WTC11 (cell line): ENCODE measurements at regions not wholly inside any gene's neighbourhood (a gene's known extent, or its start where the extent isn't known, plus 50 kb on each side); places are given as distances from the start of the nearest gene placed in this dataset.

Source experiments
- ETV6 ChIP-seq: sonication (generic); formaldehyde crosslinking; IDR thresholded peaks from 2 replicates; pipeline ENCODE4 v1.8.1; 2022; ENCODE audit warnings: mild to moderate bottlenecking, missing genetic modification reagents
- JUN ChIP-seq: sonication (generic); formaldehyde crosslinking; IDR thresholded peaks from 2 replicates; pipeline ENCODE4 v1.8.0; 2023; ENCODE audit warnings: mild to moderate bottlenecking, missing genetic modification reagents
- MAX ChIP-seq: sonication (generic); formaldehyde crosslinking; IDR thresholded peaks from 2 replicates; pipeline ENCODE4 v1.8.0; 2022; ENCODE audit warnings: mild to moderate bottlenecking, missing genetic modification reagents
- NR3C1 ChIP-seq: sonication (generic); formaldehyde crosslinking; conservative IDR thresholded peaks from 2 replicates; pipeline ENCODE4 v1.8.1; 2023; ENCODE audit warnings: low read depth, mild to moderate bottlenecking, missing genetic modification reagents

GRCh38 chr6:165015676-165016075 lies 293.7 kb downstream of the C6orf118 start:
- TF ChIP-seq JUN (CRISPR knock-in tag) (no peak), ETV6 (CRISPR knock-in tag) (no peak), NR3C1 (CRISPR knock-in tag) (no peak), MAX (CRISPR knock-in tag) (no peak)
